Smooth muscle cell (in vitro differentiated cells): ENCODE measurements at regions not wholly inside any gene's neighbourhood (a gene's known extent, or its start where the extent isn't known, plus 50 kb on each side); places are given as distances from the start of the nearest gene placed in this dataset.
A peak's percentile ranks its signal among the peaks of the same experiment; 100 is the strongest.
"Not testable (repeated sequence)": the region's sequence is repeated elsewhere in the genome, so short reads cannot be mapped to it uniquely, and the experiment has no call there.

Experiments
- DNase-seq: peaks from one replicate; lab custom pipeline; 2025; ENCODE audit not compliant: unreplicated experiment; lab: John Stamatoyannopoulos, UW
- H2AFZ ChIP-seq: fragments of 200-600 bp; sonication (generic); 2 replicates; pipeline ENCODE4 v1.6.0; 2016; ENCODE audit warnings: antibody characterized with exemption, low read depth, mild to moderate bottlenecking
- H3F3A ChIP-seq: fragments of 200-600 bp; sonication (generic); 2 replicates; pipeline ENCODE4 v1.6.0; 2017; ENCODE audit warnings: antibody characterized with exemption, low read depth
- H3K27ac ChIP-seq: fragments of 200-600 bp; sonication (generic); 2 replicates; pipeline ENCODE4 v1.5.1; 2016; ENCODE audit warnings: low read depth, mild to moderate bottlenecking
- H3K27me3 ChIP-seq: fragments of 200-600 bp; sonication (generic); 2 replicates; pipeline ENCODE4 v1.6.1; 2016; ENCODE audit warnings: low read depth, mild to moderate bottlenecking
- H3K36me3 ChIP-seq: fragments of 200-600 bp; sonication (generic); 2 replicates; pipeline ENCODE4 v1.5.1; 2016; ENCODE audit warnings: low read depth
- H3K4me1 ChIP-seq: fragments of 200-600 bp; sonication (generic); 2 replicates; pipeline ENCODE4 v1.5.1; 2016; ENCODE audit warnings: low read depth
- H3K4me2 ChIP-seq: fragments of 200-600 bp; sonication (generic); 2 replicates; pipeline ENCODE4 v1.6.0; 2016; ENCODE audit warnings: mild to moderate bottlenecking
- H3K4me3 ChIP-seq: fragments of 200-600 bp; sonication (generic); 2 replicates; pipeline ENCODE4 v1.5.1; 2016; ENCODE audit warnings: mild to moderate bottlenecking
- H3K79me2 ChIP-seq: fragments of 200-600 bp; sonication (generic); 2 replicates; pipeline ENCODE4 v1.6.0; 2016; ENCODE audit warnings: low read depth, mild to moderate bottlenecking
- H3K9ac ChIP-seq: fragments of 200-600 bp; sonication (generic); 2 replicates; pipeline ENCODE4 v1.6.0; 2016; ENCODE audit warnings: low read depth
- H3K9me3 ChIP-seq: fragments of 200-600 bp; sonication (generic); replicated peaks from 2 replicates; pipeline ENCODE4 v1.5.1; 2016; ENCODE audit warnings: low read depth
- H4K20me1 ChIP-seq: fragments of 200-600 bp; sonication (generic); 2 replicates; pipeline ENCODE4 v1.6.0; 2016; ENCODE audit warnings: low read depth
- CTCF ChIP-seq: fragments of 200-600 bp; sonication (generic); IDR thresholded peaks from 2 replicates; pipeline ENCODE4 v1.5.1; 2017; ENCODE audit warnings: borderline replicate concordance, mild to moderate bottlenecking, antibody characterized with exemption; ENCODE audit not compliant: insufficient read depth, poor library complexity, severe bottlenecking
- WGBS: methylation state at CpG from one replicate; pipeline ENCODE4 v1.1.7; 2016; ENCODE audit warnings: low lambda C conversion rate; 5-methylcytosine and 5-hydroxymethylcytosine counted together

DNA sequence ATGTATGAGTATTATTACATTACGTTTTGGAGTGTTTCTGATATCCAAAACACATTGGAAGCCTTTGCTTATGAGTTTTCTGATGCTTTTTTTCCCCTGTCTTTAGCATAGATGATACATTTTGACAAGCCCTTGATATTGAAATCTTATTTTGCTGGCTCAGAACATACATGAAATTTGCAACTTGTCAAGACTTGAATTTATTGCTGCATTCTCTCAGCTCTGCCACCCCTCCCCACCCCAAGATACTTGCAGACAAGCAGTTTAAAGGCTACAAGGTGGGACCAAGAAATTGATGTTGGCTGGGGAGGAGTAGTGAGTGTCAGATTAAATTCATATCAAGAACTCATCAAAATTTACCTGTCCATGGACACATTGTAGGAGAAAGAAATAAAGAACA, 160.2 kb downstream of the GJA1 start:
- 95% methylated on average over 1 of the region's 1 CpG for WGBS

GRCh38 chr6:121596441-121596840, 161.0 kb downstream of the GJA1 start:
- H3K4me1 ChIP-seq, result no peaks in the 10 kb centered on the region

More for the DNA sequence above, 160.2 kb downstream of the GJA1 start:
- no peaks in the 10 kb centered on the region for H3K4me1 ChIP-seq
- no peaks in the 10 kb centered on the region for H3F3A ChIP-seq
- no peak overlapping the region for H3K4me3 ChIP-seq
- no peaks in the 10 kb centered on the region for H3K79me2 ChIP-seq
- no peak for TF ChIP-seq CTCF
- H3K9me3 ChIP-seq, result no peaks in the 10 kb centered on the region
- no peak overlapping the region for H3K9ac ChIP-seq
- H3K36me3 ChIP-seq, result no peaks in the 10 kb centered on the region
- H3K4me2 ChIP-seq, result no peak overlapping the region
- no peak overlapping the region for H2AFZ ChIP-seq
- H3K27me3 ChIP-seq, result no peaks in the 10 kb centered on the region
- H4K20me1 ChIP-seq, result no peaks in the 10 kb centered on the region
- H3K27ac ChIP-seq, result no peak overlapping the region
- DNase-seq, result no peak

GRCh38 chr6:121597654-121598053, 162.2 kb downstream of the GJA1 start:
- Histone ChIP-seq H3K9me3 (no peaks in the 10 kb centered on the region), H2AFZ (peak overlapping the region; percentile 44), H4K20me1 (no peaks in the 10 kb centered on the region), H3K4me3 (no peak overlapping the region), H3F3A (no peaks in the 10 kb centered on the region), H3K27me3 (no peaks in the 10 kb centered on the region), H3K36me3 (no peaks in the 10 kb centered on the region), H3K4me2 (no peak overlapping the region), H3K79me2 (no peaks in the 10 kb centered on the region), H3K27ac (no peak overlapping the region), H3K9ac (no peak overlapping the region), H3K4me1 (no peaks in the 10 kb centered on the region)
- no peak for TF ChIP-seq CTCF
- DNase-seq, result no peak
- 95% methylated on average over 3 of the region's 3 CpGs for WGBS

More at GRCh38 chr6:121596441-121596840, 161.0 kb downstream of the GJA1 start:
- H3K9me3 ChIP-seq, result no peaks in the 10 kb centered on the region
- no peak overlapping the region for H2AFZ ChIP-seq
- no peak overlapping the region for H3K27ac ChIP-seq
- H3K79me2 ChIP-seq, result no peaks in the 10 kb centered on the region
- H3F3A ChIP-seq, result no peaks in the 10 kb centered on the region
- no peaks in the 10 kb centered on the region for H4K20me1 ChIP-seq
- DNase-seq, result no peak
- no peak overlapping the region for H3K9ac ChIP-seq
- H3K27me3 ChIP-seq, result no peaks in the 10 kb centered on the region
- 96% methylated on average over 4 of the region's 4 CpGs for WGBS
- no peak overlapping the region for H3K4me3 ChIP-seq
- TF ChIP-seq CTCF, result no peak
- no peak overlapping the region for H3K4me2 ChIP-seq
- H3K36me3 ChIP-seq, result no peaks in the 10 kb centered on the region

- H3K36me3 ChIP-seq, H3K4me1 ChIP-seq, H4K20me1 ChIP-seq, H3K9ac ChIP-seq, H3K4me3 ChIP-seq, H3K27ac ChIP-seq, H3K27me3 ChIP-seq, H3K79me2 ChIP-seq, DNase-seq, H3K4me2 ChIP-seq, H3F3A ChIP-seq, H3K9me3 ChIP-seq: not testable (repeated sequence)
- H2AFZ ChIP-seq, result peak overlapping the region; percentile 47
- 74% methylated on average over 6 of the region's 6 CpGs for WGBS
Measured at GRCh38 chr6:121599331-121599730, 163.9 kb downstream of the GJA1 start.
